ENCODE measurements at regions not wholly inside any gene's neighbourhood (a gene's known extent, or its start where the extent isn't known, plus 50 kb on each side); places are given as distances from the start of the nearest gene placed in this dataset.

- no peak overlapping the region for H3K4me2 ChIP-seq (ENCODE audit: insufficient read depth, insufficient read length, low read length)
- Mint-ChIP-seq H3K4me3 (no peak overlapping the region), H3K36me3 (ENCODE audit: insufficient read depth in 1 of 3, low read depth in 3 of 3) (no peaks in the 10 kb centered on the region), H3K4me1 (no peaks in the 10 kb centered on the region), H3K9me3 (no peaks in the 10 kb centered on the region; a peak in 1 of 5 replicates), H3K27me3 (ENCODE audit: low read depth) (peaks cover 3% of the 10 kb centered on the region), H3K27ac (no peak overlapping the region)
- H3K23ac ChIP-seq (ENCODE audit: insufficient read length, low read depth, low read length) = no peak overlapping the region
- H3K4ac ChIP-seq (ENCODE audit: low read depth, low read length) = no peak overlapping the region
- no peak overlapping the region for H2AK5ac ChIP-seq (ENCODE audit: insufficient read length, low read length)
- no peak overlapping the region for H4K8ac ChIP-seq (replicated peaks; ENCODE audit: insufficient read length, low read depth, low read length)
- no peak overlapping the region for H2BK20ac ChIP-seq (ENCODE audit: low read depth, low read length, poor library complexity, severe bottlenecking)
- no peak overlapping the region for H3K56ac ChIP-seq (ENCODE audit: insufficient read length, low read depth, low read length)
- H2BK5ac ChIP-seq (ENCODE audit: insufficient read length, low read length) = no peak overlapping the region
- TF ChIP-seq CTCF (conservative IDR thresholded peaks at IDR 0.05) = no peak
- H4K91ac ChIP-seq (ENCODE audit: insufficient read length, low read depth, low read length) = no peak overlapping the region
- no peak overlapping the region for H3K18ac ChIP-seq (ENCODE audit: insufficient read length, low read depth, low read length)
- no peak overlapping the region for H2AFZ ChIP-seq (ENCODE audit: low read length)
- no peaks in the 10 kb centered on the region for H3K23me2 ChIP-seq (ENCODE audit: insufficient read length, low read depth, low read length, poor library complexity, severe bottlenecking)
- no peaks in the 10 kb centered on the region for H3K79me1 ChIP-seq (ENCODE audit: insufficient read depth, low read depth, low read length, poor library complexity, severe bottlenecking)
- H3K9ac ChIP-seq (ENCODE audit: extremely low read depth, insufficient read length, low read length) = no peak overlapping the region
- no peak overlapping the region for H3K27ac ChIP-seq (ENCODE audit: insufficient read length, low read depth, low read length)
- H2BK12ac ChIP-seq (ENCODE audit: insufficient read length, low read depth, low read length) = no peak overlapping the region
- no peak overlapping the region for H3T11ph ChIP-seq (ENCODE audit: low read length)
- H3K14ac ChIP-seq (ENCODE audit: insufficient read depth, low read length) = no peak overlapping the region
- no peaks in the 10 kb centered on the region for H3K79me2 ChIP-seq (ENCODE audit: insufficient read depth, low read length)
- H3K4me1 ChIP-seq (ENCODE audit: insufficient read depth, low read length) = no peaks in the 10 kb centered on the region
- no peak overlapping the region for H2BK120ac ChIP-seq (ENCODE audit: low read depth, low read length, poor library complexity, severe bottlenecking)
- no peak overlapping the region for H4K5ac ChIP-seq (ENCODE audit: insufficient read length, low read depth, low read length)
- no peaks in the 10 kb centered on the region for H4K20me1 ChIP-seq (ENCODE audit: control insufficient read depth, insufficient read depth, insufficient read length)
- no peak overlapping the region for H2BK15ac ChIP-seq (ENCODE audit: low read depth, low read length)
- no peaks in the 10 kb centered on the region for H3K27me3 ChIP-seq (ENCODE audit: insufficient read depth, low read length)
- no peaks in the 10 kb centered on the region for H3K9me3 ChIP-seq (ENCODE audit: control insufficient read depth, low read depth, low read length)
- no peak for DNase-seq
Observed at GRCh38 chr9:31355965-31356364, 1028.5 kb upstream of the ACO1 start.

Data from H9 (cell line).